Body of pancreas (tissue), 4 donors: ENCODE measurements at regions not wholly inside any gene's neighbourhood (a gene's known extent, or its start where the extent isn't known, plus 50 kb on each side); places are given as distances from the start of the nearest gene placed in this dataset.

Source experiments
- ATAC-seq: fragments of 150-250 bp; one replicate; pipeline ENCODE4 v1.9.1; 2016
- DNase-seq, 4 donors: peaks; one replicate each; pipeline ENCODE4 v3.0.0-alpha.2; 2019
- H3K27ac ChIP-seq, 4 donors: fragments of 200-600 bp; sonication (generic); 1 replicate in 3 of 4; 2 replicates in 1 of 4; pipeline versions ENCODE4 v1.5.1 to v1.6.1; 2016 to 2019; ENCODE audit warnings: mild to moderate bottlenecking in 1 of 4, mixed read lengths in 1 of 4, moderate library complexity in 1 of 4
- H3K27me3 ChIP-seq, 2 donors: fragments of 200-600 bp; sonication (generic); one replicate each; pipeline ENCODE4 v1.6.0; 2016; ENCODE audit warnings: mild to moderate bottlenecking in 1 of 2
- H3K36me3 ChIP-seq, 2 donors: fragments of 200-600 bp; sonication (generic); replicated peaks in 1 of 2; 2 replicates each; pipeline ENCODE4 v1.5.1; 2016; ENCODE audit warnings: low read depth in 2 of 2; ENCODE audit not compliant: insufficient read depth in 1 of 2
- H3K4me1 ChIP-seq: fragments of 200-600 bp; sonication (generic); one replicate; pipeline ENCODE4 v1.6.0; 2016
- H3K4me3 ChIP-seq, 2 donors: fragments of 200-600 bp; sonication (generic); 1 replicate in 1 of 2; 2 replicates in 1 of 2; pipeline ENCODE4 v1.5.1; 2016 to 2019
- H3K9me3 ChIP-seq, 3 donors: fragments of 200-600 bp; sonication (generic); 1 replicate in 2 of 3; 2 replicates in 1 of 3; pipeline ENCODE4 v1.5.1; 2016
- CTCF ChIP-seq, 7 experiments: fragments of 450-650 bp in 4 of 7; fragments of 200-600 bp in 3 of 7; sonication (generic) in 3 of 7; IDR thresholded peaks; one replicate each; pipeline ENCODE4 v1.5.1; 2016 to 2019; ENCODE audit warnings: antibody characterized with exemption in 7 of 7
- POLR2A ChIP-seq, 3 donors: fragments of 450-650 bp; IDR thresholded peaks; one replicate each; pipeline ENCODE4 v1.6.1; 2016; ENCODE audit warnings: antibody characterized with exemption in 3 of 3, mild to moderate bottlenecking in 2 of 3
- WGBS, 2 donors: methylation state at CpG; one replicate each; pipeline ENCODE4 v1.1.5; 2017; 5-methylcytosine and 5-hydroxymethylcytosine counted together
- intact Hi-C: fragments of 100-400 bp; cut with DNase I; formaldehyde crosslinking; loops from one replicate; pipeline ENCODE4 v1.15.1; 2023

- Histone ChIP-seq H3K36me3 (no peaks in the 10 kb centered on the region), H3K27me3 (no peaks in the 10 kb centered on the region), H3K9me3 (no peaks in the 10 kb centered on the region), H3K4me3 (no peak overlapping the region), H3K27ac (no peak overlapping the region), H3K4me1 (no peaks in the 10 kb centered on the region)
- intact Hi-C loops: no loop called here
- TF ChIP-seq CTCF (IDR thresholded peaks at IDR 0.05) (no peak), POLR2A (IDR thresholded peaks at IDR 0.05) (no peak)
- no peak for ATAC-seq
- WGBS, 2 donors: 33 to 38% methylated on average over 3 of the region's 3 CpGs
- DNase-seq: no peak
Measured at GRCh38 chr12:76255281-76255680, 92.9 kb downstream of the BBS10 start.

GRCh38 chr12:76252031-76252430 lies 96.2 kb downstream of the BBS10 start:
- H3K36me3 ChIP-seq: no peaks in the 10 kb centered on the region
- no peaks in the 10 kb centered on the region for H3K9me3 ChIP-seq
- no peak for TF ChIP-seq POLR2A (IDR thresholded peaks at IDR 0.05)
- no peak for TF ChIP-seq CTCF (IDR thresholded peaks at IDR 0.05)
- H3K4me3 ChIP-seq: no peak overlapping the region
- WGBS, 2 donors: 72% methylated on average over 11 of the region's 11 CpGs
- DNase-seq (no peak), ATAC-seq (no peak)
- H3K27ac ChIP-seq: no peak overlapping the region
- H3K4me1 ChIP-seq: no peaks in the 10 kb centered on the region
- intact Hi-C loops: no loop called here
- no peaks in the 10 kb centered on the region for H3K27me3 ChIP-seq

- Histone ChIP-seq H3K4me1 (no peaks in the 10 kb centered on the region), H3K36me3 (no peaks in the 10 kb centered on the region), H3K4me3 (no peak overlapping the region), H3K27ac (no peak overlapping the region), H3K27me3 (no peaks in the 10 kb centered on the region), H3K9me3 (no peaks in the 10 kb centered on the region)
- DNase-seq: no peak
- no peak for ATAC-seq
- 25% methylated on average over 3 of the region's 3 CpGs for WGBS, 2 donors
- TF ChIP-seq POLR2A (IDR thresholded peaks at IDR 0.05) (no peak), CTCF (IDR thresholded peaks at IDR 0.05) (no peak)
- intact Hi-C loops: no loop called here
Measured at GRCh38 chr12:76250256-76250655, 98.0 kb downstream of the BBS10 start.

DNA sequence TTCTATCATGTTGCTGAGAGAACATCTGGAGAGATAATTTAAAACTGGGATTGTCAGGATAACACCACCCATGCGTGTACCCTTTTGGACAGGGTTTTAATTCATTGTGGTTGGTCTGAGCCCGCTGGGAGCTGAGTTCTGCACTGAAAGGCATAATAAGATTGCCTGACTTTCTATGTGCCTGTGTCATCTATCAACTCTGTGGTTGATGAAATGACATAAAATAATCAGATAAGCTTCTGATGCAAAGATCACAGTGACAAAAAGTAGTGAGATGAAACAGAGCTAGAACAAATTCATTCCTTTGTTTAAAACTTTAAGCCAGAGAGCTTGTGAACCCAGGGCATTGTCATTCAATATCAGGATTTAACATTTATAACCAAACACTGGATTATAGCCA lies 98.7 kb downstream of the BBS10 start:
- Histone ChIP-seq H3K4me1 (no peaks in the 10 kb centered on the region), H3K36me3 (no peaks in the 10 kb centered on the region), H3K9me3 (no peaks in the 10 kb centered on the region), H3K27ac (no peak overlapping the region), H3K27me3 (no peaks in the 10 kb centered on the region), H3K4me3 (no peak overlapping the region)
- DNase-seq: no peak
- intact Hi-C loops: no loop called here
- 35 to 49% methylated on average over 2 of the region's 2 CpGs for WGBS, 2 donors
- TF ChIP-seq POLR2A (IDR thresholded peaks at IDR 0.05) (no peak), CTCF (IDR thresholded peaks at IDR 0.05) (no peak)
- no peak for ATAC-seq

GRCh38 chr12:76247992-76248391 lies 100.2 kb downstream of the BBS10 start:
- no peak for DNase-seq
- Histone ChIP-seq H3K4me3 (no peak overlapping the region), H3K27me3 (no peaks in the 10 kb centered on the region), H3K36me3 (no peaks in the 10 kb centered on the region), H3K9me3 (no peaks in the 10 kb centered on the region), H3K4me1 (no peaks in the 10 kb centered on the region), H3K27ac (no peak overlapping the region)
- intact Hi-C loops: no loop called here
- ATAC-seq: no peak
- 50 to 54% methylated on average over 1 of the region's 1 CpG for WGBS, 2 donors
- no peak for TF ChIP-seq CTCF (IDR thresholded peaks at IDR 0.05)
- TF ChIP-seq POLR2A (IDR thresholded peaks at IDR 0.05): no peak
